GM23338 (cell line): ENCODE measurements at regions not wholly inside any gene's neighbourhood (a gene's known extent, or its start where the extent isn't known, plus 50 kb on each side); places are given as distances from the start of the nearest gene placed in this dataset.

Source experiments
- CREB1 ChIP-seq: fragments of 250-450 bp; sonication (Bioruptor Pico); IDR thresholded peaks from 2 replicates; pipeline ENCODE4 v1.5.0; 2020; ENCODE audit warnings: low read depth, mild to moderate bottlenecking, moderate library complexity
- EZH2 ChIP-seq: fragments of 200-600 bp; sonication (generic); IDR thresholded peaks from one replicate; pipeline ENCODE4 v1.8.0; 2017; ENCODE audit warnings: antibody characterized with exemption, mild to moderate bottlenecking, low read depth; ENCODE audit not compliant: unreplicated experiment
- EZH2phosphoT487 ChIP-seq: fragments of 200-600 bp; sonication (generic); IDR thresholded peaks from one replicate; pipeline ENCODE4 v1.8.1; 2018; ENCODE audit warnings: antibody characterized with exemption; ENCODE audit not compliant: unreplicated experiment
- TF ChIP-seq, protein P1 (sequence below), 2 experiments: fragments of 200-600 bp in 1 of 2; sonication (generic) in 1 of 2; conservative IDR thresholded peaks; 2 replicates each; pipeline versions ENCODE4 v1.5.1 to v1.6.1; 2016 to 2017; ENCODE audit warnings: antibody characterized with exemption in 2 of 2, low read depth in 2 of 2, mild to moderate bottlenecking in 2 of 2, moderate library complexity in 1 of 2
- TF ChIP-seq, protein P2 (sequence below): IDR thresholded peaks from one replicate; pipeline ENCODE4 v1.6.1; 2018; ENCODE audit warnings: antibody characterized with exemption; ENCODE audit not compliant: unreplicated experiment

DNA sequence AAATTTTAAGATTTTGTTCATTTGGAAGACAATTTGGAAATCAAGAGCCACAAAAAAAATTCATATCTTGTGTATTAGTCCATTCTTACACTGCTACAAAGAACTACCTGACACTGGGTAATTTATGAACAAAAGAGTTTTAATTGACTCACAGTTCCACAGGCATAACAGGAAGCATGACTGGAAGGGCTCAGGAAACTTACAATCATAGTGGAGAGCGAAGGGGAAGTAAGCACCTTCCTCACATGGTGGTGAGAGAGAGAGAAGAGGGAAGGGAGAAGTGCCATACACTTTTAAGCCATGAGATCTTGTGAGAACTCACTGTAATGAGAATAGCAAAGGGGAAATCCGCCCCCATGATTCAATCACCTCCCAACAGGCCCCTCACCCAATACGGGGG is 274.4 kb downstream of the KCNN2 start:
- TF ChIP-seq, protein P1, sequence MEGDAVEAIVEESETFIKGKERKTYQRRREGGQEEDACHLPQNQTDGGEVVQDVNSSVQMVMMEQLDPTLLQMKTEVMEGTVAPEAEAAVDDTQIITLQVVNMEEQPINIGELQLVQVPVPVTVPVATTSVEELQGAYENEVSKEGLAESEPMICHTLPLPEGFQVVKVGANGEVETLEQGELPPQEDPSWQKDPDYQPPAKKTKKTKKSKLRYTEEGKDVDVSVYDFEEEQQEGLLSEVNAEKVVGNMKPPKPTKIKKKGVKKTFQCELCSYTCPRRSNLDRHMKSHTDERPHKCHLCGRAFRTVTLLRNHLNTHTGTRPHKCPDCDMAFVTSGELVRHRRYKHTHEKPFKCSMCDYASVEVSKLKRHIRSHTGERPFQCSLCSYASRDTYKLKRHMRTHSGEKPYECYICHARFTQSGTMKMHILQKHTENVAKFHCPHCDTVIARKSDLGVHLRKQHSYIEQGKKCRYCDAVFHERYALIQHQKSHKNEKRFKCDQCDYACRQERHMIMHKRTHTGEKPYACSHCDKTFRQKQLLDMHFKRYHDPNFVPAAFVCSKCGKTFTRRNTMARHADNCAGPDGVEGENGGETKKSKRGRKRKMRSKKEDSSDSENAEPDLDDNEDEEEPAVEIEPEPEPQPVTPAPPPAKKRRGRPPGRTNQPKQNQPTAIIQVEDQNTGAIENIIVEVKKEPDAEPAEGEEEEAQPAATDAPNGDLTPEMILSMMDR (conservative IDR thresholded peaks at IDR 0.05; ENCODE audit: low read depth in 2 of 2) = no peak
- TF ChIP-seq EZH2 (no peak), EZH2phosphoT487 (no peak), CREB1 (no peak)
- TF ChIP-seq, protein P2, sequence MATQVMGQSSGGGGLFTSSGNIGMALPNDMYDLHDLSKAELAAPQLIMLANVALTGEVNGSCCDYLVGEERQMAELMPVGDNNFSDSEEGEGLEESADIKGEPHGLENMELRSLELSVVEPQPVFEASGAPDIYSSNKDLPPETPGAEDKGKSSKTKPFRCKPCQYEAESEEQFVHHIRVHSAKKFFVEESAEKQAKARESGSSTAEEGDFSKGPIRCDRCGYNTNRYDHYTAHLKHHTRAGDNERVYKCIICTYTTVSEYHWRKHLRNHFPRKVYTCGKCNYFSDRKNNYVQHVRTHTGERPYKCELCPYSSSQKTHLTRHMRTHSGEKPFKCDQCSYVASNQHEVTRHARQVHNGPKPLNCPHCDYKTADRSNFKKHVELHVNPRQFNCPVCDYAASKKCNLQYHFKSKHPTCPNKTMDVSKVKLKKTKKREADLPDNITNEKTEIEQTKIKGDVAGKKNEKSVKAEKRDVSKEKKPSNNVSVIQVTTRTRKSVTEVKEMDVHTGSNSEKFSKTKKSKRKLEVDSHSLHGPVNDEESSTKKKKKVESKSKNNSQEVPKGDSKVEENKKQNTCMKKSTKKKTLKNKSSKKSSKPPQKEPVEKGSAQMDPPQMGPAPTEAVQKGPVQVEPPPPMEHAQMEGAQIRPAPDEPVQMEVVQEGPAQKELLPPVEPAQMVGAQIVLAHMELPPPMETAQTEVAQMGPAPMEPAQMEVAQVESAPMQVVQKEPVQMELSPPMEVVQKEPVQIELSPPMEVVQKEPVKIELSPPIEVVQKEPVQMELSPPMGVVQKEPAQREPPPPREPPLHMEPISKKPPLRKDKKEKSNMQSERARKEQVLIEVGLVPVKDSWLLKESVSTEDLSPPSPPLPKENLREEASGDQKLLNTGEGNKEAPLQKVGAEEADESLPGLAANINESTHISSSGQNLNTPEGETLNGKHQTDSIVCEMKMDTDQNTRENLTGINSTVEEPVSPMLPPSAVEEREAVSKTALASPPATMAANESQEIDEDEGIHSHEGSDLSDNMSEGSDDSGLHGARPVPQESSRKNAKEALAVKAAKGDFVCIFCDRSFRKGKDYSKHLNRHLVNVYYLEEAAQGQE = no peak
